ENCODE measurements at regions not wholly inside any gene's neighbourhood (a gene's known extent, or its start where the extent isn't known, plus 50 kb on each side); places are given as distances from the start of the nearest gene placed in this dataset.

DNA sequence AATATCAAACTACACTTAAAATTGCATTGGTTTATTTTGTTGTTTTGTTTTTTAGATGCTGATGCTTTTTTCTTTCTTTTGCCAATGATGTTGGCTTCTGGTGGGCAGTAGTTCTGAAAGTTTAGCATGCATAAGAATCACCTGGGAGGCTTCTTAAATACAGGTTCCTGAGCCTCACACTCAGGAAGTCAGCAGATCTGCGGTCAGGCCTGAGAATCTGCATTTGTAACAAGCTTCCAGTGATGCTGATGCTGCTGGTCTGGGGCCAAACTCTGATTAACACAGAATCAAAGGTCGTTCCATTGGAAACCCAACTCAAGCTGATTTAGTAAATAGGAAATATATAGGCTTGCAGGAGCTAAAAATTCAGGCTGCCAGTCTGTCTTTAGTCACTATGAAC, 412.9 kb upstream of the SPTLC3 start:
- Mint-ChIP-seq H3K27me3 (ENCODE audit: low read depth) (no peaks in the 10 kb centered on the region), H3K4me3 (no peak overlapping the region), H3K27ac (no peak overlapping the region), H3K36me3 (ENCODE audit: low read depth) (no peaks in the 10 kb centered on the region), H3K9me3 (peaks cover 3% of the 10 kb centered on the region), H3K4me1 (ENCODE audit: low read depth) (no peaks in the 10 kb centered on the region)
- DNase-seq (ENCODE audit: low spot score), result no peak

GRCh38 chr20:12596863-12597262, 411.9 kb upstream of the SPTLC3 start:
- Mint-ChIP-seq H3K4me1 (ENCODE audit: low read depth) (no peaks in the 10 kb centered on the region), H3K4me3 (no peak overlapping the region), H3K9me3 (peaks cover 6% of the 10 kb centered on the region), H3K36me3 (ENCODE audit: low read depth) (no peaks in the 10 kb centered on the region), H3K27ac (no peak overlapping the region), H3K27me3 (ENCODE audit: low read depth) (no peaks in the 10 kb centered on the region)
- no peak for DNase-seq (ENCODE audit: low spot score)

GRCh38 chr20:12597551-12597950, 411.2 kb upstream of the SPTLC3 start:
- Mint-ChIP-seq H3K4me1 (ENCODE audit: low read depth) (no peaks in the 10 kb centered on the region), H3K27ac (no peak overlapping the region), H3K27me3 (ENCODE audit: low read depth) (no peaks in the 10 kb centered on the region)

GRCh38 chr20:12598894-12599293, 409.9 kb upstream of the SPTLC3 start:
- Mint-ChIP-seq H3K27ac (no peak overlapping the region), H3K4me1 (ENCODE audit: low read depth) (no peaks in the 10 kb centered on the region), H3K4me3 (no peak overlapping the region), H3K36me3 (ENCODE audit: low read depth) (no peaks in the 10 kb centered on the region), H3K9me3 (peaks cover 6% of the 10 kb centered on the region), H3K27me3 (ENCODE audit: low read depth) (no peaks in the 10 kb centered on the region)
- no peak for DNase-seq (ENCODE audit: low spot score)

More at GRCh38 chr20:12597551-12597950, 411.2 kb upstream of the SPTLC3 start:
- H3K4me3 Mint-ChIP-seq, result no peak overlapping the region
- no peaks in the 10 kb centered on the region for H3K36me3 Mint-ChIP-seq (ENCODE audit: low read depth)
- DNase-seq (ENCODE audit: low spot score), result no peak
- H3K9me3 Mint-ChIP-seq, result peaks cover 6% of the 10 kb centered on the region

DNA sequence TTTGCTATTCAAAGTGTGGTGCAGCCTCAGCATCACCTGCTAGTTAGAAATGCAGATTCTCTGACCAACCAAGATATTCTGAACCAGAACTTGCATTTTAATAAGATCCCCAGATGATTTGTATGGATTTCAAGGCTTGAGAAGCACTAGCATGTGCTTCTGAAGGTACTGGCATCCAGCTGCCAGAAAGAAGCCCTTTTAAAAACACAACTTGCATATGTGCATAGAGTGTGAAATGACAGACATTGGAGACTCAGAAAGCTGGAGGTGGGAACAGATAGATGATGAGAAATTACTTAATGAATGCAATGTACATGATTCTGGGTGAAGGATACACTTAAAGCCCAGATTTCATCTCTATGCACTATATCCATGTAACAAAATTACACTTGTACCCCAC, 409.3 kb upstream of the SPTLC3 start:
- no peaks in the 10 kb centered on the region for H3K36me3 Mint-ChIP-seq (ENCODE audit: low read depth)
- no peaks in the 10 kb centered on the region for H3K4me1 Mint-ChIP-seq (ENCODE audit: low read depth)
- no peaks in the 10 kb centered on the region for H3K27me3 Mint-ChIP-seq (ENCODE audit: low read depth)
- DNase-seq (ENCODE audit: low spot score), result no peak
- peaks cover 6% of the 10 kb centered on the region for H3K9me3 Mint-ChIP-seq
- no peak overlapping the region for H3K4me3 Mint-ChIP-seq
- H3K27ac Mint-ChIP-seq, result no peak overlapping the region

DNA sequence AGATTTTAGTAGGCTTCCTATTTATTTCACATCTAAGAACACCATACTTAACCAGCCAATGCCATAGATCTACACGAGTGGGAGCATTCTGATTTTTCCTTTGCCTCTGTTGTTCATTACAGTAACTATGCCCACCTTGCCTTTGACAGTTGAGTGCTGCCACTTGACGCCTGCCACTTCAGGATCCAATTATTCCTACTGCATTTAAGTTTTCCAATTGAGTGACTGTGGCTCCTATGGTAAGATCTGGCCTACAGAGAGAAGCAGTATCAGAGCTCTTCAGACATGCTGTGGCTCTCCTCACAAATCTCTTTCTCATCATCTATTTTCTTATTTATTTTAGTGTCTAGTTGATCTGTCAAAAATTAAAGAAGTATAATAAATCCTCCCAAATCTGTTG, 403.0 kb upstream of the SPTLC3 start:
- Mint-ChIP-seq H3K9me3 (peaks cover 6% of the 10 kb centered on the region), H3K27ac (no peak overlapping the region), H3K4me1 (ENCODE audit: low read depth) (no peaks in the 10 kb centered on the region), H3K27me3 (ENCODE audit: low read depth) (no peaks in the 10 kb centered on the region), H3K36me3 (ENCODE audit: low read depth) (no peaks in the 10 kb centered on the region), H3K4me3 (no peak overlapping the region)
- DNase-seq (ENCODE audit: low spot score), result no peak

GRCh38 chr20:12610871-12611270, 397.9 kb upstream of the SPTLC3 start:
- no peaks in the 10 kb centered on the region for H3K36me3 Mint-ChIP-seq (ENCODE audit: low read depth)
- H3K9me3 Mint-ChIP-seq, result peaks cover 17% of the 10 kb centered on the region
- H3K27ac Mint-ChIP-seq, result no peak overlapping the region
- no peaks in the 10 kb centered on the region for H3K4me1 Mint-ChIP-seq (ENCODE audit: low read depth)
- no peak for DNase-seq (ENCODE audit: low spot score)
- no peak overlapping the region for H3K4me3 Mint-ChIP-seq
- H3K27me3 Mint-ChIP-seq (ENCODE audit: low read depth), result no peaks in the 10 kb centered on the region

- H3K36me3 Mint-ChIP-seq (ENCODE audit: low read depth), result no peaks in the 10 kb centered on the region
- peaks cover 36% of the 10 kb centered on the region for H3K9me3 Mint-ChIP-seq
- H3K27me3 Mint-ChIP-seq (ENCODE audit: low read depth), result no peaks in the 10 kb centered on the region
- H3K4me3 Mint-ChIP-seq, result no peak overlapping the region
- no peaks in the 10 kb centered on the region for H3K4me1 Mint-ChIP-seq (ENCODE audit: low read depth)
- no peak overlapping the region for H3K27ac Mint-ChIP-seq
- no peak for DNase-seq (ENCODE audit: low spot score)
Measured at GRCh38 chr20:12614764-12615163, 394.0 kb upstream of the SPTLC3 start.

DNA sequence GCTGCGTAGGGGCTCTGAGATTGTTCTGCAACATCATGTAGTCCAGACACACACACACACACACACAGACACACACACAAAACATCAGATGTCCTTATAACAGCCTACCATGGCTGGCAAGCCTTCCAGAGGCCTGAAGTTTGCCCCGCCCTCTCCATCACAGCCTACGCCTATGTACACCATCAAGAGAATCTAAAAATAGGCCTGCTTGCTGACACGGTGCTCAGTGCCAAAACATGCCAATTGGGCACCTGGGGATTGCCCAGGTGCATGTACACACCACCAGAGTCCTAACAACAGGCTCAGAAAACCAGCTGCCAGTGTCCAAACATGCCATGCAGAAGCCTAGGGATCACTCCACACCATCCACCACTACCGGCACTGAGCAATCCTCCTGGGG, 391.7 kb upstream of the SPTLC3 start:
- no peak overlapping the region for H3K4me3 Mint-ChIP-seq

DNA sequence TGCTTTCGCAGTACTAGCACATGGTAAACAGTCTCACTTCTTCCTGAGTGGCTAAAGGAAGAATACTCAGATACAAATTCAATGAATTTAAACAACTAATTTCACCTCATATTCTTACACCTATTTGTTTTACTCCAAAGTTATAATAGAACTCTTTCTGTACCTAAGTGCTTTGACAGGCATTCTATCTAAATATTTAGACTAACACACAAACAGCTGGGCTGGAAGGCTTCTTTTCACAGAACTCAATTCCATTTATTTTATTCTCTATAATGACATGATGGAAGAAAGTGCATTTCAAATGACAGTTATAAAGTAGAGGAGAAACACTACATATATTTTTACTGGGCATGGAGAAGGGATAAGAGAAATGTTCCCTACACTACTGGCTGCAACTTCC, 384.9 kb upstream of the SPTLC3 start:
- Mint-ChIP-seq H3K36me3 (ENCODE audit: low read depth) (no peaks in the 10 kb centered on the region), H3K9me3 (peaks cover 32% of the 10 kb centered on the region), H3K4me3 (no peak overlapping the region), H3K4me1 (ENCODE audit: low read depth) (no peaks in the 10 kb centered on the region), H3K27me3 (ENCODE audit: low read depth) (no peaks in the 10 kb centered on the region), H3K27ac (no peak overlapping the region)
- no peak for DNase-seq (ENCODE audit: low spot score)

More for the DNA sequence above, 391.7 kb upstream of the SPTLC3 start:
- Mint-ChIP-seq H3K9me3 (peaks cover 39% of the 10 kb centered on the region), H3K27ac (no peak overlapping the region), H3K4me1 (ENCODE audit: low read depth) (no peaks in the 10 kb centered on the region), H3K36me3 (ENCODE audit: low read depth) (no peaks in the 10 kb centered on the region), H3K27me3 (ENCODE audit: low read depth) (no peaks in the 10 kb centered on the region)
- no peak for DNase-seq (ENCODE audit: low spot score)

DNA sequence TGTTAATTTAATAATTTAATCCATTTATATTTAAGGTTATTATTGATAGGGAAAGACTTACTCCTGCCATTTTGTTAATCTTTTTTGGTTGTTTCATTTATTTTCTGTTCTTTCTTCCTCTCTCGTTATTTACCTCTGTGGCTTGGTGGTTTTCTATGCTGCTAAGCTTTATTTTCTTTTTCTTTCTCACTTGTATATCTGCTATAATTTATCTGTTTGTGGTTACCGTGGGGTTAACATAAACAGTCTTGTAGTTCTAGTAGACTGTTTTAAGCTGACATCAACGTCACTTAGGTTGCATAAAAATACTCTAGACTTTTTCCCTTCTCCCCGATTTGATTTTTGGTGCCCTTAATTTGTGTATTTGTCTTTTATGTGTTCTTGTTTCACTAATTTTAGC, 381.3 kb upstream of the SPTLC3 start:
- Mint-ChIP-seq H3K4me3 (no peak overlapping the region), H3K36me3 (ENCODE audit: low read depth) (no peaks in the 10 kb centered on the region), H3K27me3 (ENCODE audit: low read depth) (no peaks in the 10 kb centered on the region), H3K27ac (no peak overlapping the region), H3K9me3 (peaks cover 31% of the 10 kb centered on the region), H3K4me1 (ENCODE audit: low read depth) (no peaks in the 10 kb centered on the region)
- DNase-seq (ENCODE audit: low spot score), result no peak

DNA sequence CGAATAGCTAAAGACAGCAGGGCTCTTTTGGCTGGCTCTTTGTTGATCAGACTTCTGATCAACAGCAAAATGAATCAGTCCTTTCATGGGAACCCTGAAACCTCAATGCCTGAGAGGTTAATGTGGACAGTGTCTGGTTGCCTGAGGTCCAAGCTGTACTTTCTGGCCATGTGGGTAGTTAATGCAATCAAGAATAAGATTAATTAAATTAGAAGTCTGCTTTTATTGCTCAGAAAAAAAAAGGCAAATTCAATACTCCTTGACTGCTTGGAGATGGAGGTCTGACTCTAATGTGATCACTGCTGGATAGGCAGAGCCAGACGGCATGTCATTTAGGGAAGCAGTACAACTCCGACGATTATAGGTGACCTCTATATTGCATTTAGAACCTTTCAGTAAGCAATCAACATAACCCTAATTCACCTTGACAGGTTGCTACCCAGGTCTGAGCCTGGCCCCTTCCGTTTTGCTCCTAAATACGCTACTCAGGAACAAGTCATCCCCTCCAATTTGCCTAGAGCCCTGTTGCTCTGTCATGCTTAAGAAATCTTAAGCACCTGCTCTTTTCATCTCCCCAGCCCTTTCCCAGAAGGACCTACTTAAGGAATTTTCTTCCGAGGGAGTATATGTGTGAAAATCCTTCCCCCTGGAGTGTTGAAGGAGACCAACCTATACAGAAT, 370.0 kb upstream of the SPTLC3 start:
- Mint-ChIP-seq H3K36me3 (ENCODE audit: low read depth) (no peaks in the 10 kb centered on the region), H3K27me3 (ENCODE audit: low read depth) (no peaks in the 10 kb centered on the region), H3K4me1 (ENCODE audit: low read depth) (no peaks in the 10 kb centered on the region), H3K4me3 (no peak overlapping the region), H3K9me3 (peaks cover 9% of the 10 kb centered on the region), H3K27ac (no peak overlapping the region)
- DNase-seq (ENCODE audit: low spot score), result no peak

DNA sequence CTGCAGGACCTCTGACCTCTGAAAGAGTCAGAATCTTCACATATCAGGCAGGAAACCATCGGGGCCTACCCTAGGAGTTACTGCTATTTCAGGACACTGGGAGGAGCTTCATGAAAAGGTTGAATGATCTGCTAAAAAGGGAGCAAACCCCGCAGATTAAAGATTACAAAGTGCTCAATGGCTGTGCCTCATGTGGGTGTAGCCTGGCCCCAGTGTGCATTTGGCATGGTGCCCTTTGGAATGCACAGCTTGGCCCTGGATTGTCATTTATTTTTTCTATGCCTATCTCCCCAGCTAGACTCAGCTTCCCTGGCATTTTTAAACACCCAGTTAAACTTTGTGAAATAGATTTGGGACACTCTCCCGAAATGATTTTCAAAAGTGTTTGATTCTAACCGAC, 368.5 kb upstream of the SPTLC3 start:
- Mint-ChIP-seq H3K27ac (no peak overlapping the region), H3K36me3 (ENCODE audit: low read depth) (no peaks in the 10 kb centered on the region), H3K4me3 (no peak overlapping the region), H3K4me1 (ENCODE audit: low read depth) (no peaks in the 10 kb centered on the region), H3K9me3 (peaks cover 9% of the 10 kb centered on the region), H3K27me3 (ENCODE audit: low read depth) (no peaks in the 10 kb centered on the region)
- DNase-seq (ENCODE audit: low spot score), result no peak

DNA sequence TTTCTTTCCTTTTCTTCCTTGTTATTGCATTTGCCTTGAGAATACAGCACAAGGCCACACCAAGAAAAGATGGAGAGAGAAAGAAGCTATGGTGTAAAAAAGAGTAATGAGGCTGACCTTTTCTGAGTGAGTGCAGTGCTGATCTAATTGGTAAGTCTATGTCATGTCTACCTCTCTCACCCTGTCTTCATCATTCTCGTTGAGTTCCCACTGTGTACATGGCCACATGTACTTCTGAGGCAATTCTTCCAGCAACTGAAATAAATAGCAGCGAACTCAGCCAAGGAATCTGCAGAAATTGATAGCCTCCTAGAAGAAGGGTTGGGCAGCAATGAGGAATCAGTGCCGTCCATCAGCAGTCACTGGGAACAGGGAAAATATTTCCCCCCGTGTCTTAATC, 367.2 kb upstream of the SPTLC3 start:
- Mint-ChIP-seq H3K36me3 (ENCODE audit: low read depth) (no peaks in the 10 kb centered on the region), H3K27ac (no peak overlapping the region), H3K9me3 (peaks cover 9% of the 10 kb centered on the region), H3K27me3 (ENCODE audit: low read depth) (no peaks in the 10 kb centered on the region), H3K4me3 (no peak overlapping the region), H3K4me1 (ENCODE audit: low read depth) (no peaks in the 10 kb centered on the region)
- DNase-seq (ENCODE audit: low spot score), result no peak

- no peak overlapping the region for H3K27ac Mint-ChIP-seq
- no peaks in the 10 kb centered on the region for H3K36me3 Mint-ChIP-seq (ENCODE audit: low read depth)
- DNase-seq (ENCODE audit: low spot score), result no peak
- H3K27me3 Mint-ChIP-seq (ENCODE audit: low read depth), result no peaks in the 10 kb centered on the region
- no peak overlapping the region for H3K4me3 Mint-ChIP-seq
- peaks cover 10% of the 10 kb centered on the region for H3K9me3 Mint-ChIP-seq
- no peaks in the 10 kb centered on the region for H3K4me1 Mint-ChIP-seq (ENCODE audit: low read depth)
Measured at GRCh38 chr20:12644461-12644860, 364.3 kb upstream of the SPTLC3 start.
